ENCODE measurements at regions not wholly inside any gene's neighbourhood (a gene's known extent, or its start where the extent isn't known, plus 50 kb on each side); places are given as distances from the start of the nearest gene placed in this dataset.

DNA sequence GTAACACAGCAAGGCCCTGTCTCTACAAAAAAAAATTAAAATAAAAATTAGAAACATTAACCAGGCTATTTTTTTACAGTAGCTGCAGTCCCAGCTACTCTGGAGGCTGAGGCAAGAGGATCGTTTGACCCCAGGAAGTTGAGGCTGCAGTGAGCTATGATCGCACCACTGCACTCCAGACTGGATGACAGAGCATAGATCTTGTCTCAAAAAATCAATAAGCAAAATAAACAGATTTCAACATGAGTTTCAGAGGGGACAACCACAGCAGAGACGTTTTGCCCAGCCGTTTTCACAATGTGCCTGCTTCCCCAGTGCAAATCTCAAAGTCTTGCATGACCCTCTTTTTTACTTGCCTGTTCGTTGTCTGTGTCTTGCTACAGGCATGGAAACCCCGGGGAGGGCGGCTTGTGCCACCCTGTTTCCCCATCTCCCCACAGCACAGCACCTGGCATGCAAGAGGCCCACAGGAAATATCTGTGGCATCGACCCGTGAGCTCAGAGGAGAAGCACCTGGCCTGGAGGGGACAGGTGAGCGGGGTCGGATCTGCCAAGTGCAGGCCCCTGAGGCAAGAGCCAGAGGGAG lies 222.0 kb upstream of the ZNF507 start:
- no peak overlapping the region for H2AFZ ChIP-seq (ENCODE audit: low read length)
- no peak overlapping the region for H3K4me2 ChIP-seq (ENCODE audit: insufficient read depth, low read length)
- H3K36me3 ChIP-seq (ENCODE audit: insufficient read depth, low read length), result no peaks in the 10 kb centered on the region
- no peak overlapping the region for H3K27ac ChIP-seq (ENCODE audit: low read depth, low read length)
- H3K4me3 ChIP-seq (ENCODE audit: insufficient read depth, low read length), result no peak overlapping the region
- TF ChIP-seq, protein P1, sequence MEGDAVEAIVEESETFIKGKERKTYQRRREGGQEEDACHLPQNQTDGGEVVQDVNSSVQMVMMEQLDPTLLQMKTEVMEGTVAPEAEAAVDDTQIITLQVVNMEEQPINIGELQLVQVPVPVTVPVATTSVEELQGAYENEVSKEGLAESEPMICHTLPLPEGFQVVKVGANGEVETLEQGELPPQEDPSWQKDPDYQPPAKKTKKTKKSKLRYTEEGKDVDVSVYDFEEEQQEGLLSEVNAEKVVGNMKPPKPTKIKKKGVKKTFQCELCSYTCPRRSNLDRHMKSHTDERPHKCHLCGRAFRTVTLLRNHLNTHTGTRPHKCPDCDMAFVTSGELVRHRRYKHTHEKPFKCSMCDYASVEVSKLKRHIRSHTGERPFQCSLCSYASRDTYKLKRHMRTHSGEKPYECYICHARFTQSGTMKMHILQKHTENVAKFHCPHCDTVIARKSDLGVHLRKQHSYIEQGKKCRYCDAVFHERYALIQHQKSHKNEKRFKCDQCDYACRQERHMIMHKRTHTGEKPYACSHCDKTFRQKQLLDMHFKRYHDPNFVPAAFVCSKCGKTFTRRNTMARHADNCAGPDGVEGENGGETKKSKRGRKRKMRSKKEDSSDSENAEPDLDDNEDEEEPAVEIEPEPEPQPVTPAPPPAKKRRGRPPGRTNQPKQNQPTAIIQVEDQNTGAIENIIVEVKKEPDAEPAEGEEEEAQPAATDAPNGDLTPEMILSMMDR (IDR thresholded peaks at IDR 0.05; ENCODE audit: extremely low read depth, low read depth, low read length), result no peak
- no peaks in the 10 kb centered on the region for H3K27me3 ChIP-seq (ENCODE audit: insufficient read depth, low read length)
- no peak for DNase-seq (ENCODE audit: insufficient read length, low spot score, missing footprints)
- H4K20me1 ChIP-seq (ENCODE audit: insufficient read depth, low read length), result no peaks in the 10 kb centered on the region
- H3K4me1 ChIP-seq (ENCODE audit: insufficient read depth, low read length), result no peaks in the 10 kb centered on the region
- no peaks in the 10 kb centered on the region for H3K79me2 ChIP-seq (ENCODE audit: insufficient read depth, low read length)
- H3K9me3 ChIP-seq (ENCODE audit: low read depth, low read length), result no peaks in the 10 kb centered on the region

DNA sequence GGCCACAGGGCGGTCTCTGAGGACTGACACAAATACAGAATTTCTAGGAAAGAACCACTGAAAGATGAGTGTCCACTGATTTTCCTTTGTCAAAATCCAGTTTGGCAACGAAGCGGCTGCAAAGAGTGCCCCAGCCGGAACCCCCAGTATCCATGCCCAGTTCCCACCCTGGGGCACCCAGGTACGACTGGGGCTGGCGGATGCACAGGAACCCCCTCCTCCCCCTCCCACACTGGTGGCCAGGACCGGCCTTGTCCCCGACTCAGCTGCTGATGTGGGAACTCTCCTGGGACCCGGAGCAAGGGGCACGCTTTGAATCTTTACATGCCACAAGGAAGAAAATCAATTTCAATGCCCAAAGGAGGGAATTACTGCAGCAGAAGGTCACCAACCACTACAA lies 220.8 kb upstream of the ZNF507 start:
- Histone ChIP-seq H4K20me1 (ENCODE audit: insufficient read depth, low read length) (no peaks in the 10 kb centered on the region), H3K4me2 (ENCODE audit: insufficient read depth, low read length) (no peak overlapping the region)
- TF ChIP-seq, protein P1 (IDR thresholded peaks at IDR 0.05; ENCODE audit: extremely low read depth, low read depth, low read length), result no peak

DNA sequence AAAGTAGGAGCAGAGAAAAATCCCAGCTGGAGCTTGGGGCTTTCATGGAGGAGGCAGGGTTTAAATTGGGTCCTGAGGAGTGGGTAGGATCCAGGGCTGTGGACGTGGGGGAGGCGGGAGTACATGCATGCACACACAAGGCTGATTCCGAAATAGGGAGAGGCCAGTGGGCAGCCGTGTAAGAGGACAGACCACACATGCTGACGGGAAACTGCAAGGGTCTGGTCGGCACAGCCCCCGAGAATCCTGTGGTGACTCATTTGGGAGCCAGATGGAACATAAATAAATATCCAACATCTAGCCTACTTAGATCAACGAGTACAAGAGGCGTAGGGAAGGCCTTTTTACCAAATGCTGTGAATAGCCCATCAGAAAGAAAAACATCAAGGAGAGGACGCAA lies 216.3 kb upstream of the ZNF507 start:
- Histone ChIP-seq H3K36me3 (ENCODE audit: insufficient read depth, low read length) (no peaks in the 10 kb centered on the region), H3K4me3 (ENCODE audit: insufficient read depth, low read length) (no peak overlapping the region), H3K9me3 (ENCODE audit: low read depth, low read length) (no peaks in the 10 kb centered on the region), H3K4me1 (ENCODE audit: insufficient read depth, low read length) (no peaks in the 10 kb centered on the region), H3K79me2 (ENCODE audit: insufficient read depth, low read length) (no peaks in the 10 kb centered on the region), H3K4me2 (ENCODE audit: insufficient read depth, low read length) (no peak overlapping the region), H2AFZ (ENCODE audit: low read length) (no peak overlapping the region), H4K20me1 (ENCODE audit: insufficient read depth, low read length) (no peaks in the 10 kb centered on the region), H3K27ac (ENCODE audit: low read depth, low read length) (no peak overlapping the region), H3K27me3 (ENCODE audit: insufficient read depth, low read length) (no peaks in the 10 kb centered on the region)
- TF ChIP-seq, protein P1 (IDR thresholded peaks at IDR 0.05; ENCODE audit: extremely low read depth, low read depth, low read length), result no peak
- no peak for DNase-seq (ENCODE audit: insufficient read length, low spot score, missing footprints)

More for the DNA sequence above, 220.8 kb upstream of the ZNF507 start:
- Histone ChIP-seq H3K4me1 (ENCODE audit: insufficient read depth, low read length) (no peaks in the 10 kb centered on the region), H3K36me3 (ENCODE audit: insufficient read depth, low read length) (no peaks in the 10 kb centered on the region), H3K27me3 (ENCODE audit: insufficient read depth, low read length) (no peaks in the 10 kb centered on the region), H3K79me2 (ENCODE audit: insufficient read depth, low read length) (no peaks in the 10 kb centered on the region), H2AFZ (ENCODE audit: low read length) (no peak overlapping the region), H3K4me3 (ENCODE audit: insufficient read depth, low read length) (no peak overlapping the region), H3K9me3 (ENCODE audit: low read depth, low read length) (no peaks in the 10 kb centered on the region), H3K27ac (ENCODE audit: low read depth, low read length) (no peak overlapping the region)
- no peak for DNase-seq (ENCODE audit: insufficient read length, low spot score, missing footprints)

DNA sequence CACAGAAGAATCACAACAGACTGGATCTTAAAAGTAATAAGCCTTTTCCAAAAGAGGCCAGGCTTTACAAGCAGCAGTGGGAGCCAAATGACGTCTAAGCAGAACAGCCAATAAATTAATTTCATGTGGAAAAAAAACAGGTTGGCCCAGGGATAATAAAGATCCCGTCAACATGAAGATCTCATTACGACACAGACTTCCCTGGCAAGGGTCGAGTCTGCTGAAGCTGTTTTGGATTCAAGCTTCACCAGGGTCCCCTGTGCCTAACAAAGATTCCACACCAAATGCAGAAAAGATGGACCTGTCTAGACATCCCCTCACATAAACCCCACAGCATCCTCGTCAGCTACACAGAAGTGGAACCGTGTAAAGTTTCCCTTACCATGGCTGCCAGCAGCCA lies 215.1 kb upstream of the ZNF507 start:
- H2AFZ ChIP-seq (ENCODE audit: low read length), result no peak overlapping the region
- no peak overlapping the region for H3K4me3 ChIP-seq (ENCODE audit: insufficient read depth, low read length)
- H3K9me3 ChIP-seq (ENCODE audit: low read depth, low read length), result no peaks in the 10 kb centered on the region
- H3K79me2 ChIP-seq (ENCODE audit: insufficient read depth, low read length), result no peaks in the 10 kb centered on the region
- H3K27me3 ChIP-seq (ENCODE audit: insufficient read depth, low read length), result no peaks in the 10 kb centered on the region
- no peak for DNase-seq (ENCODE audit: insufficient read length, low spot score, missing footprints)
- no peak overlapping the region for H3K27ac ChIP-seq (ENCODE audit: low read depth, low read length)
- TF ChIP-seq, protein P1 (IDR thresholded peaks at IDR 0.05; ENCODE audit: extremely low read depth, low read depth, low read length), result no peak
- H3K4me1 ChIP-seq (ENCODE audit: insufficient read depth, low read length), result no peaks in the 10 kb centered on the region
- no peaks in the 10 kb centered on the region for H3K36me3 ChIP-seq (ENCODE audit: insufficient read depth, low read length)
- H4K20me1 ChIP-seq (ENCODE audit: insufficient read depth, low read length), result no peaks in the 10 kb centered on the region
- H3K4me2 ChIP-seq (ENCODE audit: insufficient read depth, low read length), result no peak overlapping the region

Data from osteoblast (primary cell).